GM20000 (cell line): ENCODE measurements at regions not wholly inside any gene's neighbourhood (a gene's known extent, or its start where the extent isn't known, plus 50 kb on each side); places are given as distances from the start of the nearest gene placed in this dataset.

Experiments
- DNase-seq: peaks from one replicate; pipeline ENCODE4 v3.0.0; 2012; ENCODE audit warnings: low spot score
- TF ChIP-seq, protein P1 (sequence below): IDR thresholded peaks from 2 replicates; pipeline ENCODE4 v1.5.1; 2012; ENCODE audit warnings: mild to moderate bottlenecking, control low read depth; ENCODE audit errors: extremely low read depth, missing control alignments

DNA sequence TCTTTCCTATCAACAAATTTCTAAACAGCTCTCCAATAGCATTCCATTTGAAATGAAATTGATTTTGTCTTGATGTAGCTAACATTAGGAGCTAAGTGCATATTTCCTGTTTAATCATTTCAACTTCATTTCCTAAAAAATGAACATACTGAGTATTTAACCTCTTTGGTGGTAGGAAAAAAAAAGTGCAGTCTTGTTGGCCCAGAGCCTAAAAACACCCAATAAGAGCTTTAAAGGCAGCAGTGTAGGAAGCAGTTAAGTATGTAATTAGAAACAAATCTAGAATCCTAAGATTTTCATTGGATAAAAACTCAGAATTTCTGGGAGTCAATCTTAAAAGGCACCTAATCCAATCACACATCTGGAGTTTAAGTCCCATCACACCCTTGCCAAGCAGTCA is 71.0 kb upstream of the RBMS1 start:
- TF ChIP-seq, protein P1, sequence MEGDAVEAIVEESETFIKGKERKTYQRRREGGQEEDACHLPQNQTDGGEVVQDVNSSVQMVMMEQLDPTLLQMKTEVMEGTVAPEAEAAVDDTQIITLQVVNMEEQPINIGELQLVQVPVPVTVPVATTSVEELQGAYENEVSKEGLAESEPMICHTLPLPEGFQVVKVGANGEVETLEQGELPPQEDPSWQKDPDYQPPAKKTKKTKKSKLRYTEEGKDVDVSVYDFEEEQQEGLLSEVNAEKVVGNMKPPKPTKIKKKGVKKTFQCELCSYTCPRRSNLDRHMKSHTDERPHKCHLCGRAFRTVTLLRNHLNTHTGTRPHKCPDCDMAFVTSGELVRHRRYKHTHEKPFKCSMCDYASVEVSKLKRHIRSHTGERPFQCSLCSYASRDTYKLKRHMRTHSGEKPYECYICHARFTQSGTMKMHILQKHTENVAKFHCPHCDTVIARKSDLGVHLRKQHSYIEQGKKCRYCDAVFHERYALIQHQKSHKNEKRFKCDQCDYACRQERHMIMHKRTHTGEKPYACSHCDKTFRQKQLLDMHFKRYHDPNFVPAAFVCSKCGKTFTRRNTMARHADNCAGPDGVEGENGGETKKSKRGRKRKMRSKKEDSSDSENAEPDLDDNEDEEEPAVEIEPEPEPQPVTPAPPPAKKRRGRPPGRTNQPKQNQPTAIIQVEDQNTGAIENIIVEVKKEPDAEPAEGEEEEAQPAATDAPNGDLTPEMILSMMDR, result no peak
- DNase-seq, result no peak

DNA sequence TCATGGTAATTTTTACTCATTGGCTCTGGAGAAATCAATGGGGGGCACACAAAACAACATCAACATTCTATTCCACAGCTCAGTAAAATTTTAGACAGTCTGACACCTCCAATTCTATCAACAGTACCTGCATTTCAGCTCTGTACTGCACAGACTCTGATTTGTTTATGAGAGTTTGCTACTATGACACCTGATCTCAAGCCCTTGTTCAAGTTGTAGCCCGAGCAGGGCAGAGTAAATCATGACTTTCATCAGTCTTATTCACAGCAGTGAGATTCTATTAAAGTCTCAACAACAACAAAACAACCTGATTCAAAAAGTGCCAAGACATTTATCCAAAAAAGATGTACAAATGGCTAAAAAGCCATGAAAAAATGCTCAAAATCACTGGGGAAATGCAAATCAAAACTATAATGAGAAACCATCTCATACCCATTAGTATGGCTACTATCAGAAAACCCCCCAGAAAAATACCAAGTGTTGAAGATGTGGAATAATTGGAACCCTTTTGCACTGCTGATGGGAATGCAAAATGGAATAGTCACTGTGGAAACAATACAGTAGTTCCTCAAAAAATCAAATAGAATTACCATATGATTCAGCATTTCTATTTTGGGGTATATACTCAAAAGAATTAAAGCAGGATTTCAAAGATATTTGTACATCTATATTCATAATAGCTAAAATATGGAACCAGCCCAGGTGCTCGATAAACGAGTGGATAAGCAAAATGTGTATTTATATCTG is 71.7 kb upstream of the RBMS1 start:
- TF ChIP-seq, protein P1, result no peak
- no peak for DNase-seq

DNA sequence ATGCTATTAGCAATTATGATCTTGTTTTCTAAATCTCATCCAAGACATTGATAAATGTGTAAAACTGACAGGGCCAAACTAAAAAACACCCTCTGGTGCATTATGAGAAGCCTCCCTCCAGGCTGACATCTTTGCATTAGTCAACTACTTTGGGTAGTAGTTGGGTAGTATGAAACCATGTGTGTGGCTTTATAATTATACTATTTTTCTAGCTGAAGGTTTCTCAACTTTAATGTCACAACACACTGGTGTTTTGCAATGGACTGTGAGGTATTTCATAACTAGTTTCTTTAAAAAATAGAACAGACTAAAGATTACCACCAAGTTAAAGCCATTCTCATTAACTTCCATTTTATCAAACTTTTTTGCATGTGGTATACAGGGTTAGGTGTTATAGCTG is 73.1 kb upstream of the RBMS1 start:
- no peak for DNase-seq
- TF ChIP-seq, protein P1, result no peak

DNA sequence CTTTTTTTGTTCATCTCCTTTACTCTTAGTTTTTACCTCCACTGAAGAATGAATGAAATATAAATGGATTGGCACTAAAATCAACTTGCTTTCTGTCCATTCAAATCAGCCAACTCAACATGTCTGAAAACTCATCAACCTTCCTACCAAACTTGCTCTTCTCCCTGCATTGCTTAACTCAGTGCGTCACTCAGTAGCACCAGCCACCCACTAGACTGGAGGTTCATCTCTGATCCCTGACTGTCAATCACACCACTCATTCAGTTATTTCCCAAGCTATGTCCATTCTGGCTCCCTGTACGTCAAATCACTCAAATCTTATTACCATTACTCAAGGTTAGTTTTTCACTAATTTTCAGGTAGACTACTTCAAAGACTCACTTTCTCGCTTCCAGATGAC is 75.2 kb upstream of the RBMS1 start:
- no peak for DNase-seq
- TF ChIP-seq, protein P1, result no peak

DNA sequence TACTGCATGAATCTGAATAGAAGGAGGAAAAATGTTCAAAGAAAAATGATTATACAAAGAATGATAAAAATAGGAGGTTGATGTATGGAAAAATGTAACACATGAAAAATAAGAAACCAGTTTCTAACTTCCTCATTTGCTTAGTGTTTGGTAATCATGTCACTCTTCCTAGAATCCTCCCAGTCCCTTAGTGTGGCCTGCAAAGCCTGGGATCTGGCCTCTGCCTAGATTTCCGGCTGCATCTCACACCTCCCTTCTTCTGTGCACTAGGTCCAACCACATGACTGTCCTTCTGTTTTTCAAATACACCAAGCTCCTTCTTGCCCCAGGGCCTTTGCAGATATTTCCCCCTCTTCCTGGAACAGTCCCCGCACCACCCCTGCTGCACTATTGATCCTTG is 76.8 kb upstream of the RBMS1 start:
- DNase-seq, result no peak
- TF ChIP-seq, protein P1, result no peak

DNA sequence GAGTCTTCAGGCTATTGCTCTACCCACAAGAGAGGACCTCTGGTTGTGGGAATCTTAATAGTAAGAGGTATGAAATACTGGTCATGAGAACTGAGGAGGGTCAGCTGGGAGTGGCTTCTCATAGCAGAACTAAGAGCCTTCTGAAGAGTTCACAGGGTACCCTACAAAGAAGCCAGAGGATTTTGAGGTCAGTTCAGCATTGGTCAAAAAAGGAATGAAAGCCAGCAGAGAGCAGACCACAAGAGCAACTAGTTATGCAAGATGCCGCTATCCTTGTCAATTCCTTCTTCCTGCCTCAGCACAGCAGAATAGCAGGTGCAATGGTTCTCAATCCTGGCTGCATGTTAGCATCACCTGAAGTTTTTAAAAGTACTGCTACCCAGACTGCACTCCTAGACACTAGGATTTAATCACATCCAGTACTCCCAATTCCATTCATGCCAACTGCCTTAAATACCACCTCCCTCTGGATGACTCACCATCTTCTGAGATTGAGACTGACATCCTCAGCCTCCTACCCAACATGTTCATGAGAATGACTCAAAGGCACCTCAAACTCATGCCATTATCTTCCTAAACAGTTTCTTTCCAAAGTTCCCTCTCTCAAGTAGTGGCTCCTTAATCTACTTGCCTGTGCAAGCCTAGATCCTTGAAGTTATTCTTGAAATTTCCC is 81.0 kb upstream of the RBMS1 start:
- DNase-seq, result no peak
- TF ChIP-seq, protein P1, result no peak

DNA sequence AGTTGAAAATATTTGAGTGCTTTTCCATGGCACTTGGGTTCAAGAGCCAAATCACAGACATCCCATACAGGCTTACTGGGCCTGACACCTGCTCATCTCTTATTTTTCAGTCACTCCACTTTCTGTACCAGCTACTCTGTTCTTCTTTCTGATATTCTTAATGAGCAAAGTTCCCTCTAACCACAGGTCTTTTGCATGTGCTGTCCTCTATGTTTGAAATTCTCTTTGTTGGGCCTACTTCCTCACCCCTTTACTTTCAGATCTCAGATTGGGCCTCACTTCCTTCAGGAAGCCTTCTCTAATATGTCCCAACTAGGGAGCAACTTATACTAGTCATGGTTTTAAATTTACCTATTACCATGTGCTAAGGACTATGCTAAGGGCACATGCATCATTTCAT is 81.8 kb upstream of the RBMS1 start:
- no peak for DNase-seq
- TF ChIP-seq, protein P1, result no peak
